ENCODE measurements at regions not wholly inside any gene's neighbourhood (a gene's known extent, or its start where the extent isn't known, plus 50 kb on each side); places are given as distances from the start of the nearest gene placed in this dataset.

DNA sequence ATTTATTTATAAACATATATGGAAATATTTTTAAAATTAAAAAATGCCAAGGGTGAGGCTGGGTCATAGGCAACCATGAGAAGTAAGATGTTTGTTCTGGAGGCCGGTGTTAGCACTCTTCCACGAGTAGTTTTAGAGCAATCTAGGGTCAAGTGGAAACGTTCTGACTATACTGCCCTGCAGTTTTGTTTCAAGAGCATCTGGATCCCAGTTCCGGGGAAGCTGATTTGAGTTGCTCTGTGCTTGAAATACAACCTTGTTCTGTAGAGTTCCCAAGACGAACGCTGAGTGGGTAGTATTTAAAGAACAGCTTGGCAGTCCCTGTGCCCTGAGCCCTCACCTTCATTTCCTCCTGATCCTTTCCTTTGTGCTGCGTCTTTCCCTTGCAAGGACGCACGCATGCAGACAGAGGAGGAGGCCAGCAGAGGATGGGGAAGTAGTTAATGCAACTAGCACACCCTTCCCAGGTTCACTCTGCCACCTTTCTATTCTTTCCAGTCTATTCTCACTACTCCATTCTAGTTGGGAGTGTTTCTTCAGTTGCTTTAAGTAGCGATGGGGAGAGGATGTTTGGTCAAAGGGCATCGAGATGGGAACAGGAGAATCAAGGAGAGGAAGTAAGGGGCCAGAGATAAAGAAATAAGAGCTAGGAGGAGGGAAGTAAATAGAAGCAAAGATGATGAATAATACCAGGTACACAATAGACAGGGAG lies 68.3 kb upstream of the ZSWIM6 start:
- DNase-seq (ENCODE audit: low spot score): no peak

DNA sequence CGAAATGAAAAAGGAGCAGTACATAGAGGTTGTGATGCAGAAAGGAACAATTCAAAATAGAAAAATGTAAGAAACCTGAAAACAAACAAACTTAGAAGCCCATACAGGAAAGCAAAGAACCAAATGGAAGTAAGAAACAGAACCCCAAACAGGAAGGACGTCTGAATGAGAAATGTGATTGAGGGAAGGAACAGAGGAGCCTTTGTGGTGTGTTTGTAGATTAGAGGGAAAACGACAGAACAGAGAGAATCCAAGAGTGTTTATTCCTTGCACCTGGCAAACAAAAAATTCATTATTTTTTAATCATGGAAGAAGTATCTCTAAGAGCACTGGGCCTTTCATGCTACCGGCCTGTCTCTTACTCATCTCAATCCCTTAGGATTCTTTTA lies 67.8 kb upstream of the ZSWIM6 start:
- DNase-seq (ENCODE audit: low spot score): no peak

- DNase-seq (ENCODE audit: low spot score): no peak
These were observed 64.9 kb upstream of the ZSWIM6 start for GRCh38 chr5:61267116-61267515.

- no peak for DNase-seq (ENCODE audit: low spot score)
These were observed 63.2 kb upstream of the ZSWIM6 start for GRCh38 chr5:61268871-61269270.

- DNase-seq (ENCODE audit: low spot score): no peak
These were observed 61.4 kb upstream of the ZSWIM6 start for GRCh38 chr5:61270510-61271165.

DNA sequence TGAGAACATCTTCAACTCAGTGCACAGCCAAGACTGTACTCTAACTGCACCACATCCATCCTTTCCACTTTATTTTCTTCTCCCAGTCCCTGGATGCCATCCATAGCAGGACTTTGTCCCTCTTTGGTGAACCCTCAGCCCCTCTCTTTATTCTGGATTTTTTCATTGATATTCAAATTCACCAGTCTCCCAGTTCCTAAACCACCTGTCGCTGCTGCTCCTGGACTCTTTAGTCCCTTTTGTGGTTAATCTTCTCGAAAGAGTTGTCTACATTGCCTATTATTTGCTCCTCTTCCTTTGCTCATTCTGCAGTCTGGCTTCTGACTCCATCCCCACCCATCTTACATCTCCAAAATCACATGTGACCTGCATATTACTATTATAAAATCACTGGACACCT lies 59.4 kb upstream of the ZSWIM6 start:
- DNase-seq (ENCODE audit: low spot score): no peak

- no peak for DNase-seq (ENCODE audit: low spot score)
These were observed 58.6 kb upstream of the ZSWIM6 start for GRCh38 chr5:61273279-61273975.

GRCh38 chr5:61274511-61274911 lies 57.5 kb upstream of the ZSWIM6 start:
- DNase-seq (ENCODE audit: low spot score): no peak

DNA sequence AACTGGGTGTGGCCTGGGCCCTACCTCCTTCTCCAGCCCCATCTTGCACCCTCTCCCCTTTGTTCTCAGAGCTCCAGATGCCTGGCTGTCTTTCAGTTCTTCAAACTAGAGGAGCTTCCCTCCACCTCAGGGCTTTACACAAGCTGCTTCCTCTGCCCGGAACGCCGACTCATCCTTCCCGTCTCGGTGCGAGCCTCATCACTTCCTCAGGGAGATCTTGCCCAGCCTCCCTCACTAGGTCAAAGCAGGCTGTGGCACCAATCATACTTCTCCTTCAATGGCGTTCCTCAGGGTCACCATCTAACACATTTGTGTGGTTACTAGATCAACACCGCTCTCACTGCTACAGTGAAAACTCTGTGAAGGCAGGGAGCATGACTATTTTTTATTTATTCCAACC lies 56.2 kb upstream of the ZSWIM6 start:
- no peak for DNase-seq (ENCODE audit: low spot score)

DNA sequence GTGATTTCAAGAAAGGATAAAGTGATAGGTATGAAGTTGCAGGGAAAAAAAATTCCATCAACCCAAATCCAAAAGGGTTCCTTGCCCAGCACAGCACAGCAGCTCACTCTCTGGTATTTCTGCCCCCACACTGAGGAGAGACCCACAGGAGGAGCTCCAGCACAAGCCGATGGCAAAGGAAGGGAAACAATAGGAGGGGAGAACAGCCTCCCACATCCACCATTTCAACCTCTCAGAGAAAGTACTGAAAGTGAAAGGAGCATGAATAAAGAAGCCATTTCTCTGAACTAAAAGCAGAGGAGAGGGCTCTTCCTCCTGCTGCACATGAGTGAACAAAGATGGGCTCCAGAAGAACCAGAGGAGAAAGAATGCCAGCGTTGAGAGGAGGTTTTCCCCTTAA lies 54.9 kb upstream of the ZSWIM6 start:
- no peak for DNase-seq (ENCODE audit: low spot score)

- no peak for DNase-seq (ENCODE audit: low spot score)
These were observed 54.3 kb upstream of the ZSWIM6 start for GRCh38 chr5:61277781-61278180.

- no peak for DNase-seq (ENCODE audit: low spot score)
These were observed 52.3 kb upstream of the ZSWIM6 start for GRCh38 chr5:61279725-61280124.

GRCh38 chr5:61280205-61280604 lies 51.9 kb upstream of the ZSWIM6 start:
- DNase-seq (ENCODE audit: low spot score): peak; percentile 41

DNA sequence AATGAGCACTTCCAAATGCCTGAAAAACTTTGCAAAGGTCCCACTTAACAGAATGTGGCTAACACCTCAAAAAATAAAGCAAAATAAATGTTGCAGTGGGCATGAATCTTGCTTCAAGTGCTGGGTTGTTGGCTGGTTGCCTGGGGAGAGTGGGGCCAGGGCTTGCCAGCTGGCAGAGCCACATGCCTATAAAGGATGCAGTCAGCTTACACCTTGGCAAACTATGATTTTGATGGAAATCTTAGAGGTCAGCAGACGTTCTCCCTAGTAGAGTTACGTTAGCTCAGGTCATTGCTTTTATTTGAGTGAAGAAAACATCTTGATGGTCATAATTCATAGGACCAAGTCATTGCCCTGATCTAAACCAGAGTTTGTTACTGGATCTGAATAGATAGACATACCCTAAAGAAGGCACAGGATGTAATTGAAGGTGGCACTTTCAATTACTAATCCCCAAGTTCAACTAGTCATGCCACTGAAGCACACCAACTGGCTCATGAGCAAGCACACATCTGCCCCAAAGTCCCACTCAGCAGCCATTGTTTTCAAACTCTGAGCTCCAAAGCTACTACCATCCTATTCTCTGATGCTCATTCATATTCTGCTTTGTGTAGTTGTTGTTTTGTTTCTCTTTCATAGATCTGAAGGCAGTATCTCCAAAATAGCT lies 51.2 kb upstream of the ZSWIM6 start:
- DNase-seq (ENCODE audit: low spot score): no peak

DNA sequence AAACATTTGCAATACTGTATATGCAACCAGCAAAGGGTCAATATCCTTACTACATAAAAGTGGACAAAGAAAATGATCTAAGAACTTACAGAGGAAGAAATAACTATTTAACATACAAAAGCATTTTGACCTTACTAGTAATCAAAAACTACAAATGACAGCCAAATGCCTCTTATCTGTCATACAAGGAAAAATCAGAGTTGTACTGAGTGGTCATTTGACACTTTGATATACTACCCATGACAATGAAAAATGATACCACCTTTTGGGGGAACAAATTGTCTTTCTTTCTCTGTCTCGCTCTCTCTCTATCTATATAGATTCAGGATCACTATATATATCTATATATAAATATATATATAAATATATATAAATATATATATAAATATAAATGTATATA lies 50.4 kb upstream of the ZSWIM6 start:
- no peak for DNase-seq (ENCODE audit: low spot score)

All from AG08396 (cell line).